ENCODE measurements at regions not wholly inside any gene's neighbourhood (a gene's known extent, or its start where the extent isn't known, plus 50 kb on each side); places are given as distances from the start of the nearest gene placed in this dataset.

- Histone ChIP-seq H3K4me2 (ENCODE audit: insufficient read depth, low read length, poor library complexity, severe bottlenecking) (no peak overlapping the region), H3K14ac (ENCODE audit: low read length) (no peak overlapping the region), H4K8ac (ENCODE audit: low read depth, low read length) (no peak overlapping the region), H4K91ac (ENCODE audit: low read depth, low read length, poor library complexity) (no peak overlapping the region), H2BK15ac (ENCODE audit: low read length) (no peak overlapping the region), H3K79me1 (ENCODE audit: low read depth, low read length) (no peaks in the 10 kb centered on the region), H2AFZ (ENCODE audit: low read length) (no peak overlapping the region), H3K4ac (ENCODE audit: low read length) (no peak overlapping the region), H3K27ac (replicated peaks; ENCODE audit: low read length) (no peak overlapping the region), H3K27me3 (ENCODE audit: control insufficient read depth in 3 of 3, insufficient read depth in 3 of 3, low read depth in 1 of 3, low read length in 3 of 3) (no peaks in the 10 kb centered on the region), H3K4me1 (ENCODE audit: control insufficient read depth in 2 of 2, insufficient read depth in 1 of 2, low read depth in 1 of 2, low read length in 2 of 2) (peaks cover 0 to 1% of the 10 kb centered on the region in 2 donors), H2BK5ac (ENCODE audit: low read length) (no peak overlapping the region), H3K36me3 (replicated peaks in 1 of 2; ENCODE audit: control insufficient read depth in 2 of 2, insufficient read depth in 2 of 2, low read length in 2 of 2) (no peaks in the 10 kb centered on the region), H2BK12ac (ENCODE audit: low read length) (no peak overlapping the region), H3K9ac (ENCODE audit: low read depth, low read length, poor library complexity) (no peak overlapping the region), H2BK120ac (ENCODE audit: low read depth, low read length) (no peak overlapping the region), H3K4me3 (ENCODE audit: low read length in 2 of 2) (no peak overlapping the region), H3K18ac (ENCODE audit: low read length) (no peak overlapping the region), H2AK5ac (ENCODE audit: low read depth, low read length) (no peak overlapping the region), H3K9me3 (replicated peaks in 1 of 2; ENCODE audit: control insufficient read depth in 2 of 2, insufficient read depth in 1 of 2, low read depth in 1 of 2, low read length in 2 of 2) (no peaks in the 10 kb centered on the region), H3K23ac (ENCODE audit: low read depth, low read length, poor library complexity) (no peak overlapping the region)
- no CpG with 5 or more reads among the region's 4 CpGs for WGBS, 2 donors (ENCODE audit: extremely low coverage in 2 of 2, insufficient read length in 2 of 2, insufficient replicate concordance in 1 of 2)
- no peak for DNase-seq (ENCODE audit: low spot score)
Observed at GRCh38 chr4:138537731-138538490, 295.8 kb upstream of the SLC7A11 start.

DNA sequence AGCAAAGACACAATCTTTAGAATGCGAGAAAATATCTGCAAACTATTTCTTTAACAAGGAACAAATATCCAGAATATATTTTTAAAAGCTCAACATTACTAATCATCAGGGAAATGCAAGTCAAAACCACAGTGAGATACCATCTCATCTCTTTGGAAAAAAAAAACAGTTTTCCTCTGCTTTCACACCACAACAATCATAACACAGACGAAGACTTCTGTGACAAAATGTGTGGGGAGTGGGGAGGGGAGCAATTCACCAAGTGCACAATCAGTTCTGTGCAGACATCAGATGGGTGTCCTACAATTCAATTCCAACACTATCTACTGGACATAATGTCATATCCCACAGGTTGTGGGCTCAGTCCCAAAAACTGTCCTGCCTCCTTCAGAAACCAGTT lies 293.2 kb upstream of the SLC7A11 start:
- Histone ChIP-seq H3K4ac (ENCODE audit: low read length) (no peak overlapping the region), H3K9ac (ENCODE audit: low read depth, low read length, poor library complexity) (no peak overlapping the region), H2BK120ac (ENCODE audit: low read depth, low read length) (no peak overlapping the region), H3K36me3 (replicated peaks in 1 of 2; ENCODE audit: control insufficient read depth in 2 of 2, insufficient read depth in 2 of 2, low read length in 2 of 2) (no peaks in the 10 kb centered on the region), H2BK5ac (ENCODE audit: low read length) (no peak overlapping the region), H3K4me2 (ENCODE audit: insufficient read depth, low read length, poor library complexity, severe bottlenecking) (no peak overlapping the region), H2BK12ac (ENCODE audit: low read length) (no peak overlapping the region), H3K4me1 (ENCODE audit: control insufficient read depth in 2 of 2, insufficient read depth in 1 of 2, low read depth in 1 of 2, low read length in 2 of 2) (peaks cover 0 to 1% of the 10 kb centered on the region in 2 donors), H3K23ac (ENCODE audit: low read depth, low read length, poor library complexity) (no peak overlapping the region), H3K4me3 (ENCODE audit: low read length in 2 of 2) (no peak overlapping the region), H2AFZ (ENCODE audit: low read length) (no peak overlapping the region), H3K27ac (replicated peaks; ENCODE audit: low read length) (no peak overlapping the region), H2BK15ac (ENCODE audit: low read length) (no peak overlapping the region), H3K18ac (ENCODE audit: low read length) (no peak overlapping the region), H4K8ac (ENCODE audit: low read depth, low read length) (no peak overlapping the region), H3K27me3 (ENCODE audit: control insufficient read depth in 3 of 3, insufficient read depth in 3 of 3, low read depth in 1 of 3, low read length in 3 of 3) (no peaks in the 10 kb centered on the region), H4K91ac (ENCODE audit: low read depth, low read length, poor library complexity) (no peak overlapping the region), H3K14ac (ENCODE audit: low read length) (no peak overlapping the region), H3K9me3 (replicated peaks in 1 of 2; ENCODE audit: control insufficient read depth in 2 of 2, insufficient read depth in 1 of 2, low read depth in 1 of 2, low read length in 2 of 2) (no peaks in the 10 kb centered on the region), H3K79me1 (ENCODE audit: low read depth, low read length) (no peaks in the 10 kb centered on the region), H2AK5ac (ENCODE audit: low read depth, low read length) (no peak overlapping the region)
- no CpG with 5 or more reads among the region's 2 CpGs for WGBS, 2 donors (ENCODE audit: extremely low coverage in 2 of 2, insufficient read length in 2 of 2, insufficient replicate concordance in 1 of 2)
- DNase-seq (ENCODE audit: low spot score): no peak

- no CpG with 5 or more reads among the region's 1 CpG for WGBS, 2 donors (ENCODE audit: extremely low coverage in 2 of 2, insufficient read length in 2 of 2, insufficient replicate concordance in 1 of 2)
- no peak overlapping the region for H2AK5ac ChIP-seq (ENCODE audit: low read depth, low read length)
Observed at GRCh38 chr4:138522366-138522765, 280.2 kb upstream of the SLC7A11 start.

DNA sequence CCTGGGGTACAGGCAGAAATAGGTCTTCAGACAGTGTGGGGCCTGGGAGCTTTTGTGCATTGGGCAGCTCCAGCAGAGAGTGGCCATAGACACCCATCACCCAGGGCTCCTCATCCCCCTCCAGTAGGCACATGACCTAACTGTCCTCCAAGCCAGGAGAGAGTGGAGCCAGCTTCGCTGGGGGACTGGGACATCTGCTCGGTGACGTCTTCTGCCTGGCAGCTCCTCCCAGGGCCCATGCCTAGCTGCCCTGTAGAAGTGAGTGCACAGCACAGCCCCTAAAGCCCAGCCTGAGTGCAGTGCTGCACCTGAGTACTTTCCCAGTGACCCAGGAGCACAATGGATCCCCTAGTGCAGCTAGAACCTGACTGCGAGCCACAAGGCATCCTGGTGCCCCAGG lies 279.7 kb upstream of the SLC7A11 start:
- no peaks in the 10 kb centered on the region for H3K36me3 ChIP-seq (replicated peaks in 1 of 2; ENCODE audit: control insufficient read depth in 2 of 2, insufficient read depth in 2 of 2, low read length in 2 of 2)
- H3K4me1 ChIP-seq (ENCODE audit: control insufficient read depth in 2 of 2, insufficient read depth in 1 of 2, low read depth in 1 of 2, low read length in 2 of 2): no peaks in the 10 kb centered on the region
- no peak for DNase-seq (ENCODE audit: low spot score)
- peaks cover 2 to 3% of the 10 kb centered on the region in 2 donors for H3K9me3 ChIP-seq (replicated peaks in 1 of 2; ENCODE audit: control insufficient read depth in 2 of 2, insufficient read depth in 1 of 2, low read depth in 1 of 2, low read length in 2 of 2)
- no peak overlapping the region for H2BK15ac ChIP-seq (ENCODE audit: low read length)
- no peaks in the 10 kb centered on the region for H3K79me1 ChIP-seq (ENCODE audit: low read depth, low read length)
- H3K18ac ChIP-seq (ENCODE audit: low read length): peak overlapping the region; percentile 63
- no peak overlapping the region for H3K27ac ChIP-seq (replicated peaks; ENCODE audit: low read length)
- H2AFZ ChIP-seq (ENCODE audit: low read length): no peak overlapping the region
- H3K4ac ChIP-seq (ENCODE audit: low read length): no peak overlapping the region
- no peak overlapping the region for H4K8ac ChIP-seq (ENCODE audit: low read depth, low read length)
- no peak overlapping the region for H3K9ac ChIP-seq (ENCODE audit: low read depth, low read length, poor library complexity)
- WGBS, 2 donors (ENCODE audit: extremely low coverage in 2 of 2, insufficient read length in 2 of 2, insufficient replicate concordance in 1 of 2): no CpG with 5 or more reads among the region's 4 CpGs
- H4K91ac ChIP-seq (ENCODE audit: low read depth, low read length, poor library complexity): no peak overlapping the region
- no peak overlapping the region for H3K14ac ChIP-seq (ENCODE audit: low read length)
- H3K4me2 ChIP-seq (ENCODE audit: insufficient read depth, low read length, poor library complexity, severe bottlenecking): no peak overlapping the region
- H2BK120ac ChIP-seq (ENCODE audit: low read depth, low read length): peak overlapping the region; percentile 17
- no peak overlapping the region for H2BK5ac ChIP-seq (ENCODE audit: low read length)
- H2AK5ac ChIP-seq (ENCODE audit: low read depth, low read length): peak overlapping the region; percentile 36
- H3K23ac ChIP-seq (ENCODE audit: low read depth, low read length, poor library complexity): no peak overlapping the region
- H2BK12ac ChIP-seq (ENCODE audit: low read length): no peak overlapping the region
- no peaks in the 10 kb centered on the region for H3K27me3 ChIP-seq (ENCODE audit: control insufficient read depth in 3 of 3, insufficient read depth in 3 of 3, low read depth in 1 of 3, low read length in 3 of 3)
- no peak overlapping the region for H3K4me3 ChIP-seq (ENCODE audit: low read length in 2 of 2)

More at GRCh38 chr4:138522366-138522765, 280.2 kb upstream of the SLC7A11 start:
- Histone ChIP-seq H3K4me1 (ENCODE audit: control insufficient read depth in 2 of 2, insufficient read depth in 1 of 2, low read depth in 1 of 2, low read length in 2 of 2) (no peaks in the 10 kb centered on the region), H3K4me3 (ENCODE audit: low read length in 2 of 2) (no peak overlapping the region), H3K27me3 (ENCODE audit: control insufficient read depth in 3 of 3, insufficient read depth in 3 of 3, low read depth in 1 of 3, low read length in 3 of 3) (no peaks in the 10 kb centered on the region), H3K14ac (ENCODE audit: low read length) (no peak overlapping the region), H3K27ac (replicated peaks; ENCODE audit: low read length) (no peak overlapping the region), H3K9me3 (replicated peaks in 1 of 2; ENCODE audit: control insufficient read depth in 2 of 2, insufficient read depth in 1 of 2, low read depth in 1 of 2, low read length in 2 of 2) (peaks cover 2 to 3% of the 10 kb centered on the region in 2 donors), H2BK5ac (ENCODE audit: low read length) (no peak overlapping the region), H3K4ac (ENCODE audit: low read length) (no peak overlapping the region), H4K8ac (ENCODE audit: low read depth, low read length) (no peak overlapping the region), H2BK120ac (ENCODE audit: low read depth, low read length) (peak overlapping the region; percentile 17), H3K9ac (ENCODE audit: low read depth, low read length, poor library complexity) (no peak overlapping the region), H2AFZ (ENCODE audit: low read length) (no peak overlapping the region), H3K23ac (ENCODE audit: low read depth, low read length, poor library complexity) (no peak overlapping the region), H2BK12ac (ENCODE audit: low read length) (no peak overlapping the region), H2BK15ac (ENCODE audit: low read length) (no peak overlapping the region), H3K18ac (ENCODE audit: low read length) (peak overlapping the region; percentile 63), H4K91ac (ENCODE audit: low read depth, low read length, poor library complexity) (no peak overlapping the region), H3K36me3 (replicated peaks in 1 of 2; ENCODE audit: control insufficient read depth in 2 of 2, insufficient read depth in 2 of 2, low read length in 2 of 2) (no peaks in the 10 kb centered on the region), H3K4me2 (ENCODE audit: insufficient read depth, low read length, poor library complexity, severe bottlenecking) (no peak overlapping the region), H3K79me1 (ENCODE audit: low read depth, low read length) (no peaks in the 10 kb centered on the region)
- DNase-seq (ENCODE audit: low spot score): no peak

All from neuronal stem cell (in vitro differentiated cells).